ENCODE measurements at regions not wholly inside any gene's neighbourhood (a gene's known extent, or its start where the extent isn't known, plus 50 kb on each side); places are given as distances from the start of the nearest gene placed in this dataset.

GRCh38 chr15:62545467-62546227, 380.6 kb upstream of the C2CD4B start:
- H3K27me3 Mint-ChIP-seq: peaks cover 0 to 7% of the 10 kb centered on the region in 2 donors
- H3K36me3 Mint-ChIP-seq: no peaks in the 10 kb centered on the region
- ATAC-seq (replicated peaks) (no peak), DNase-seq (no peak)
- peaks cover 0 to 5% of the 10 kb centered on the region in 2 donors for H3K4me1 Mint-ChIP-seq
- no peak overlapping the region for H3K27ac Mint-ChIP-seq
- H3K9me3 Mint-ChIP-seq: no peaks in the 10 kb centered on the region
- H3K4me3 Mint-ChIP-seq: no peak overlapping the region

GRCh38 chr15:62546628-62547027, 381.5 kb upstream of the C2CD4B start:
- H3K4me3 Mint-ChIP-seq: no peak overlapping the region
- no peak for DNase-seq
- H3K27me3 Mint-ChIP-seq: peaks cover 0 to 7% of the 10 kb centered on the region in 2 donors
- H3K9me3 Mint-ChIP-seq: no peaks in the 10 kb centered on the region
- H3K36me3 Mint-ChIP-seq: no peaks in the 10 kb centered on the region
- peaks cover 0 to 5% of the 10 kb centered on the region in 2 donors for H3K4me1 Mint-ChIP-seq
- H3K27ac Mint-ChIP-seq: no peak overlapping the region
- no peak for ATAC-seq (replicated peaks)

- no peaks in the 10 kb centered on the region for H3K36me3 Mint-ChIP-seq
- DNase-seq: no peak
- no peak for ATAC-seq (replicated peaks)
- no peak overlapping the region for H3K4me3 Mint-ChIP-seq
- H3K27ac Mint-ChIP-seq: no peak overlapping the region
- H3K27me3 Mint-ChIP-seq: peaks cover 0 to 7% of the 10 kb centered on the region in 2 donors
- peaks cover 0 to 2% of the 10 kb centered on the region in 2 donors for H3K9me3 Mint-ChIP-seq
- H3K4me1 Mint-ChIP-seq: peaks cover 0 to 5% of the 10 kb centered on the region in 2 donors
These were observed 382.5 kb upstream of the C2CD4B start for GRCh38 chr15:62547584-62547983.

GRCh38 chr15:62549345-62549970, 384.4 kb upstream of the C2CD4B start:
- Mint-ChIP-seq H3K36me3 (no peaks in the 10 kb centered on the region), H3K9me3 (peaks cover 0 to 2% of the 10 kb centered on the region in 2 donors), H3K4me3 (no peak overlapping the region), H3K4me1 (peaks cover 2 to 12% of the 10 kb centered on the region in 2 donors), H3K27me3 (peaks cover 0 to 7% of the 10 kb centered on the region in 2 donors), H3K27ac (no peak overlapping the region)
- no peak for DNase-seq
- ATAC-seq (replicated peaks): peak in 1 of 2 donors; percentile 31

- H3K4me1 Mint-ChIP-seq: peaks cover 2 to 12% of the 10 kb centered on the region in 2 donors
These were observed 385.0 kb upstream of the C2CD4B start for GRCh38 chr15:62550106-62550505.

GRCh38 chr15:62552444-62552843, 387.4 kb upstream of the C2CD4B start:
- no peak for ATAC-seq (replicated peaks)
- no peaks in the 10 kb centered on the region for H3K36me3 Mint-ChIP-seq
- H3K4me3 Mint-ChIP-seq: no peak overlapping the region
- no peak for DNase-seq
- peaks cover 0 to 7% of the 10 kb centered on the region in 2 donors for H3K27me3 Mint-ChIP-seq
- H3K4me1 Mint-ChIP-seq: peaks cover 2 to 12% of the 10 kb centered on the region in 2 donors
- no peak overlapping the region for H3K27ac Mint-ChIP-seq
- peaks cover 0 to 2% of the 10 kb centered on the region in 2 donors for H3K9me3 Mint-ChIP-seq

More at GRCh38 chr15:62550106-62550505, 385.0 kb upstream of the C2CD4B start:
- Mint-ChIP-seq H3K4me3 (no peak overlapping the region), H3K27me3 (peaks cover 0 to 7% of the 10 kb centered on the region in 2 donors), H3K36me3 (no peaks in the 10 kb centered on the region), H3K9me3 (peaks cover 0 to 2% of the 10 kb centered on the region in 2 donors), H3K27ac (no peak overlapping the region)
- ATAC-seq (replicated peaks) (no peak), DNase-seq (no peak)

- Mint-ChIP-seq H3K36me3 (no peaks in the 10 kb centered on the region), H3K27me3 (peaks cover 0 to 7% of the 10 kb centered on the region in 2 donors), H3K4me3 (no peak overlapping the region), H3K4me1 (peaks cover 2 to 12% of the 10 kb centered on the region in 2 donors), H3K9me3 (peaks cover 0 to 2% of the 10 kb centered on the region in 2 donors), H3K27ac (no peak overlapping the region)
- ATAC-seq (replicated peaks): peak; percentile 27 to 36
- DNase-seq: no peak
These were observed 389.0 kb upstream of the C2CD4B start for GRCh38 chr15:62553911-62554563.

- ATAC-seq (replicated peaks): no peak
- peaks cover 2 to 7% of the 10 kb centered on the region in 2 donors for H3K4me1 Mint-ChIP-seq
- DNase-seq: no peak
- H3K36me3 Mint-ChIP-seq: no peaks in the 10 kb centered on the region
- H3K27ac Mint-ChIP-seq: no peak overlapping the region
- H3K27me3 Mint-ChIP-seq: peaks cover 12 to 15% of the 10 kb centered on the region in 2 donors
- H3K9me3 Mint-ChIP-seq: no peaks in the 10 kb centered on the region
- no peak overlapping the region for H3K4me3 Mint-ChIP-seq
These were observed 393.7 kb upstream of the C2CD4B start for GRCh38 chr15:62558640-62559380.

GRCh38 chr15:62559381-62559733, 394.3 kb upstream of the C2CD4B start:
- Mint-ChIP-seq H3K4me3 (no peak overlapping the region), H3K27me3 (peaks cover 16 to 20% of the 10 kb centered on the region in 2 donors), H3K27ac (no peak overlapping the region), H3K36me3 (no peaks in the 10 kb centered on the region), H3K4me1 (peaks cover under 1 to 1% of the 10 kb centered on the region in 2 donors), H3K9me3 (no peaks in the 10 kb centered on the region)
- ATAC-seq (replicated peaks) (no peak), DNase-seq (no peak)

GRCh38 chr15:62561059-62561519, 396.0 kb upstream of the C2CD4B start:
- peaks cover 20 to 22% of the 10 kb centered on the region in 2 donors for H3K27me3 Mint-ChIP-seq
- ATAC-seq (replicated peaks): no peak
- no peaks in the 10 kb centered on the region for H3K36me3 Mint-ChIP-seq
- no peak overlapping the region for H3K27ac Mint-ChIP-seq
- no peaks in the 10 kb centered on the region for H3K9me3 Mint-ChIP-seq
- no peaks in the 10 kb centered on the region for H3K4me1 Mint-ChIP-seq
- DNase-seq: no peak
- no peak overlapping the region for H3K4me3 Mint-ChIP-seq

- no peak overlapping the region for H3K27ac Mint-ChIP-seq
- no peak overlapping the region for H3K4me3 Mint-ChIP-seq
- no peaks in the 10 kb centered on the region for H3K9me3 Mint-ChIP-seq
- DNase-seq (no peak), ATAC-seq (replicated peaks) (no peak)
- H3K4me1 Mint-ChIP-seq: no peaks in the 10 kb centered on the region
- no peaks in the 10 kb centered on the region for H3K36me3 Mint-ChIP-seq
- peaks cover 20 to 25% of the 10 kb centered on the region in 2 donors for H3K27me3 Mint-ChIP-seq
These were observed 396.5 kb upstream of the C2CD4B start for GRCh38 chr15:62561571-62561970.

GRCh38 chr15:62564886-62565633, 400.0 kb upstream of the C2CD4B start:
- Mint-ChIP-seq H3K27me3 (peaks cover 20 to 25% of the 10 kb centered on the region in 2 donors), H3K4me3 (no peak overlapping the region), H3K36me3 (no peaks in the 10 kb centered on the region), H3K4me1 (no peaks in the 10 kb centered on the region), H3K9me3 (no peaks in the 10 kb centered on the region), H3K27ac (no peak overlapping the region)
- DNase-seq: no peak
- ATAC-seq (replicated peaks): no peak

- H3K9me3 Mint-ChIP-seq: no peaks in the 10 kb centered on the region
- no peaks in the 10 kb centered on the region for H3K4me1 Mint-ChIP-seq
- ATAC-seq (replicated peaks) (no peak), DNase-seq (no peak)
- H3K4me3 Mint-ChIP-seq: no peak overlapping the region
- H3K27me3 Mint-ChIP-seq: peaks cover 26 to 28% of the 10 kb centered on the region in 2 donors
- H3K27ac Mint-ChIP-seq: no peak overlapping the region
- H3K36me3 Mint-ChIP-seq: no peaks in the 10 kb centered on the region
These were observed 400.5 kb upstream of the C2CD4B start for GRCh38 chr15:62565634-62566026.
